Adrenal gland (tissue), 9 donors: ENCODE measurements at regions not wholly inside any gene's neighbourhood (a gene's known extent, or its start where the extent isn't known, plus 50 kb on each side); places are given as distances from the start of the nearest gene placed in this dataset.
A peak's percentile ranks its signal among the peaks of the same experiment; 100 is the strongest.
"Not testable (repeated sequence)": the region's sequence is repeated elsewhere in the genome, so short reads cannot be mapped to it uniquely, and the experiment has no call there.

ENCODE experiments used
- DNase-seq, 7 donors: peaks; one replicate each; pipeline ENCODE4 v3.0.0-alpha.2; 2019 to 2020
- H3K27ac ChIP-seq, 5 donors: fragments of 200-600 bp; sonication (generic) in 4 of 5; 1 replicate in 3 of 5; 2 replicates in 2 of 5; pipeline versions ENCODE4 v1.5.1 to v1.8.0; 2016 to 2020; ENCODE audit warnings: mild to moderate bottlenecking in 1 of 5
- H3K27me3 ChIP-seq: fragments of 200-600 bp; 2 replicates; pipeline ENCODE4 v1.8.0; 2021
- H3K36me3 ChIP-seq, 2 donors: fragments of 200-600 bp; replicated peaks in 1 of 2; 1 replicate in 1 of 2; 2 replicates in 1 of 2; pipeline versions ENCODE4 v1.5.1 to v1.8.0; 2018 to 2022
- H3K4me1 ChIP-seq, 2 donors: fragments of 200-600 bp; replicated peaks in 1 of 2; 1 replicate in 1 of 2; 2 replicates in 1 of 2; pipeline versions ENCODE4 v1.5.1 to v1.8.0; 2018 to 2021
- H3K4me3 ChIP-seq, 4 donors: fragments of 200-600 bp; sonication (generic) in 3 of 4; one replicate each; pipeline ENCODE4 v1.5.1; 2016 to 2018
- H3K9me3 ChIP-seq, 3 donors: fragments of 200-600 bp; sonication (generic) in 1 of 3; replicated peaks in 1 of 3; 1 replicate in 2 of 3; 2 replicates in 1 of 3; pipeline versions ENCODE4 v1.5.1 to v1.8.0; 2016 to 2021
- CTCF ChIP-seq, 6 experiments: fragments of 450-650 bp in 4 of 6; fragments of 200-600 bp in 2 of 6; sonication (generic) in 1 of 6; IDR thresholded peaks; 1 replicate in 5 of 6; 2 replicates in 1 of 6; pipeline versions ENCODE4 v1.5.1 to v1.8.0; 2016 to 2021; ENCODE audit warnings: antibody characterized with exemption in 6 of 6, mild to moderate bottlenecking in 2 of 6, moderate library complexity in 1 of 6
- POLR2A ChIP-seq, 2 donors: fragments of 450-650 bp; IDR thresholded peaks; one replicate each; pipeline ENCODE4 v1.6.1; 2017; ENCODE audit warnings: antibody characterized with exemption in 2 of 2, mild to moderate bottlenecking in 2 of 2, moderate library complexity in 1 of 2
- WGBS, 4 donors: extraction: QIAGEN DNeasy Blood & Tissue Kit in 2 of 4; methylation state at CpG; one replicate each; pipeline versions ENCODE4 v1.1.5 to v1.1.7; 2013 to 2017; 5-methylcytosine and 5-hydroxymethylcytosine counted together
- intact Hi-C, 2 donors: fragments of 100-400 bp; cut with DNase I; formaldehyde crosslinking; loops; one replicate each; pipeline versions ENCODE4 v1.14.1 to v1.15.0; 2022 to 2023
- donor health status: healthy with polysubstance abuse.
- donor health status: Bipolar disorder and iron deficiency.
- donor health status: DM: yes; HTN: yes; CAD: no.
- donor health status: DM: no; HTN: no; CAD: no.
- donor health status: DM: no; HTN: no; CAD: no.

DNA sequence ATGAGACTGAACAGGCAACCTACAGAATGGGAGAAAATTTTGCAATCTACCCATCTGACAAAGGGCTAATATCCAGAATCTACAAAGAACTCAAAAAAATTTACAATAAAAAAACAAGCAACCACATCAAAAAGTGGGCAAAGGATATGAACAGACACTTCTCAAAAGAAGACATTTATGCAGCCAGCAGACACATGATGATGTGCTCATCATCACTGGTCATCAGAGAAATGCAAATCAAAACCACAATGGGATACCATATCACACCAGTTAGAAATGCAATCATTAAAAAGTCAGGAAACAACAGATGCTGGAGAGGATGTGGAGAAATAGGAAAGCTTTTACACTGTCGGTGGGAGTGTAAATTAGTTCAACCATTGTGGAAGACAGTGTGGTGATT is 51.7 kb upstream of the PAXBP1 start:
- intact Hi-C loops: loop anchor here in 1 of 2 donors (10.0 kb wide), 1 partner anchor 168 kb away; no protein-coding TSS in a partner anchor
- not testable (repeated sequence) for H3K9me3 ChIP-seq, H3K27me3 ChIP-seq, H3K27ac ChIP-seq, H3K4me3 ChIP-seq, DNase-seq, H3K36me3 ChIP-seq, H3K4me1 ChIP-seq
- 80 to 95% (median 88%) methylated on average over 1 of the region's 1 CpG for WGBS, 4 donors

DNA sequence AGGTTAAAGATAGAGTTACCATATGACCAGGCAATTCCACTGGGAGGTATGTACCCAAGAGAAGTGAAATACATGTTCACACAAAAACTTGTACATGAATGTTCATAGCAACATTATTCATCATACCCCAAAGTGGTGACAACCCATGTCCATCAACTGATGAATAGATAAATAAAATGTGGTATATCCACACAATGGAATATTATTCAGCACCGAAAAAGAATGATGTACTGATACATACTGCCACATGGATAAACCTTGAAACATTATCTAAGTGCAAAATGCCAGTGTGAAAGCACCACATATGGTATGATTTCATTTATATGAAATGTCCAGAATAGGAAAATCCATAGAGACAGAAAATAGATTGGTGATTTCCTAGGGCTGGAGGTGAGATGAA is 53.4 kb upstream of the PAXBP1 start:
- no peak for TF ChIP-seq CTCF (IDR thresholded peaks at IDR 0.05)
- TF ChIP-seq POLR2A (IDR thresholded peaks at IDR 0.05): no peak
- Histone ChIP-seq H3K4me1 (no peaks in the 10 kb centered on the region), H3K36me3 (no peaks in the 10 kb centered on the region), H3K27ac (no peak overlapping the region), H3K27me3 (no peaks in the 10 kb centered on the region), H3K4me3 (no peak overlapping the region), H3K9me3 (no peaks in the 10 kb centered on the region)
- DNase-seq: no peak
- intact Hi-C loops: loop anchor here in 1 of 2 donors (10.0 kb wide), 1 partner anchor 170 kb away; no protein-coding TSS in a partner anchor
- 96 to 100% (median 97%) methylated on average over 1 of the region's 1 CpG for WGBS, 4 donors

GRCh38 chr21:32826329-32827167 is 55.0 kb upstream of the PAXBP1 start:
- H3K36me3 ChIP-seq: no peaks in the 10 kb centered on the region
- H3K27ac ChIP-seq: no peak overlapping the region
- DNase-seq: peak; percentile 41 to 70 (median 47)
- H3K27me3 ChIP-seq: no peaks in the 10 kb centered on the region
- no peak overlapping the region for H3K4me3 ChIP-seq
- WGBS, 4 donors: 43 to 53% (median 50%) methylated on average over 9 of the region's 9 CpGs
- H3K4me1 ChIP-seq: no peaks in the 10 kb centered on the region
- H3K9me3 ChIP-seq: no peaks in the 10 kb centered on the region
- intact Hi-C loops: loop anchor here in 1 of 2 donors (10.0 kb wide), 1 partner anchor 172 kb away; no protein-coding TSS in a partner anchor
- TF ChIP-seq POLR2A (IDR thresholded peaks at IDR 0.05) (no peak), CTCF (IDR thresholded peaks at IDR 0.05) (peak; percentile 46 to 63 (median 59))

GRCh38 chr21:32828908-32829307 is 57.4 kb upstream of the PAXBP1 start:
- Histone ChIP-seq H3K4me1 (no peaks in the 10 kb centered on the region), H3K27ac (no peak overlapping the region), H3K4me3 (no peak overlapping the region), H3K36me3 (no peaks in the 10 kb centered on the region), H3K27me3 (no peaks in the 10 kb centered on the region), H3K9me3 (no peaks in the 10 kb centered on the region)
- no peak for DNase-seq
- WGBS, 4 donors: 56 to 73% (median 68%) methylated on average over 4 of the region's 4 CpGs
- intact Hi-C loops: loop anchor here in 1 of 2 donors (10.0 kb wide), 1 partner anchor 174 kb away; no protein-coding TSS in a partner anchor
- TF ChIP-seq POLR2A (IDR thresholded peaks at IDR 0.05) (no peak), CTCF (IDR thresholded peaks at IDR 0.05) (no peak)
